Activated T-helper 1 cell treated with anti-CD3 and anti-CD28 coated beads, Interleukin-12 subunit alpha, Interleukin-12 subunit beta, Interleukin-2, Interleukin-4 antibody, amounts not matched to agents 30 ng/mL and 10 ng/mL and 1 ng/mL, durations not matched to agents 14 hours and 24 hours and 36 hours (primary cell): ENCODE measurements at regions not wholly inside any gene's neighbourhood (a gene's known extent, or its start where the extent isn't known, plus 50 kb on each side); places are given as distances from the start of the nearest gene placed in this dataset.
"Not testable (repeated sequence)": the region's sequence is repeated elsewhere in the genome, so short reads cannot be mapped to it uniquely, and the experiment has no call there.

Experiments
- DNase-seq: peaks from one replicate; pipeline ENCODE4 v3.0.0; 2021; ENCODE audit warnings: low spot score
- H3K27ac Mint-ChIP-seq: one replicate; pipeline ENCODE4 v1.8.0; 2021; ENCODE audit warnings: mild to moderate bottlenecking, mixed read lengths
- H3K27me3 Mint-ChIP-seq: one replicate; pipeline ENCODE4 v1.8.0; 2022; ENCODE audit warnings: mild to moderate bottlenecking, moderate library complexity, mixed read lengths; ENCODE audit not compliant: insufficient read depth
- H3K36me3 Mint-ChIP-seq: one replicate; pipeline ENCODE4 v1.8.0; 2021; ENCODE audit warnings: low read depth, mixed read lengths
- H3K4me1 Mint-ChIP-seq: one replicate; pipeline ENCODE4 v1.8.0; 2021; ENCODE audit warnings: low read depth, mixed read lengths
- H3K4me3 Mint-ChIP-seq: one replicate; pipeline ENCODE4 v1.8.0; 2021; ENCODE audit warnings: mild to moderate bottlenecking, moderate library complexity, mixed read lengths
- H3K9me3 Mint-ChIP-seq: one replicate; pipeline ENCODE4 v1.8.0; 2021; ENCODE audit warnings: mixed read lengths
- intact Hi-C: fragments of 100-400 bp; cut with micrococcal nuclease; formaldehyde crosslinking; loops from one replicate; pipeline ENCODE4 v1.15.1; 2024

DNA sequence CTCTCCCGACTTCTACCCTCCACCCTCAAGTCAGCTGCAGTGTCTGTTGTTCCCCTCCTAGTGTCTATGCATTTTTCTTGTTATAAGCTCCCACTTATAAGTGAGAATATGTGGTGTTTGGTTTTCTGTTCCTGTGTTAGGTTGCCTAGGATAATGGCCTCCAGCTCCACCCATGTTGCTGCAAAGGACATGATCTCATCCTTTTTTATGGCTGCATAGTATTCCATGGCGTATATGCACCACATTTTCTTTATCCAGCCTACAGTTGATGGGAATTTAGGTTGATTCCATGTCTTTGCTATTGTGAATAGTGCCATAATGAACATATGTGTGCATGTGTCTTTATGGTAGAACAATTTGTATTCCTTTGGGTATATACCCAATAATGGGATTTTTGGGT lies 80.7 kb downstream of the SPTSSA start:
- H3K27ac Mint-ChIP-seq, intact Hi-C loops, H3K9me3 Mint-ChIP-seq, H3K4me1 Mint-ChIP-seq, H3K4me3 Mint-ChIP-seq, H3K27me3 Mint-ChIP-seq, DNase-seq, H3K36me3 Mint-ChIP-seq: not testable (repeated sequence)

DNA sequence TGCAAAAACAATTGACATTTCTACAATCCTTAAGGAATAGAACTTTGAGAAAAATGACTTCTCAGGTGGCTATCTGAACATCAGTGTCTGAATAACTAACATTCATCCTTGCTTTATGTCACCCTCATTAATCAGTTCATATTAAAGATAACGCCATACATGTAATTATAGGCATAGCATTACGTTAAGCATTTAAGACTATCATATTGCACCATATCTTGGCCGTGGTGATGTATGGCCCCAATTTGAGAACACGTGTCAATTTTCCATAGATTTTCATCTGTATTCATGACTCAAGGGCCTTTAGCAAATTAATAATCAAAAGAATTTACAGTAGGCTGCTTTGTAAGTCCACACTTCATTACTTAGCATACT lies 81.6 kb downstream of the SPTSSA start:
- no peaks in the 10 kb centered on the region for H3K4me1 Mint-ChIP-seq
- no peak overlapping the region for H3K27ac Mint-ChIP-seq
- H3K4me3 Mint-ChIP-seq, result no peak overlapping the region
- H3K27me3 Mint-ChIP-seq, result no peaks in the 10 kb centered on the region
- DNase-seq, result no peak
- intact Hi-C loops, result no loop called here
- no peaks in the 10 kb centered on the region for H3K9me3 Mint-ChIP-seq
- no peaks in the 10 kb centered on the region for H3K36me3 Mint-ChIP-seq

DNA sequence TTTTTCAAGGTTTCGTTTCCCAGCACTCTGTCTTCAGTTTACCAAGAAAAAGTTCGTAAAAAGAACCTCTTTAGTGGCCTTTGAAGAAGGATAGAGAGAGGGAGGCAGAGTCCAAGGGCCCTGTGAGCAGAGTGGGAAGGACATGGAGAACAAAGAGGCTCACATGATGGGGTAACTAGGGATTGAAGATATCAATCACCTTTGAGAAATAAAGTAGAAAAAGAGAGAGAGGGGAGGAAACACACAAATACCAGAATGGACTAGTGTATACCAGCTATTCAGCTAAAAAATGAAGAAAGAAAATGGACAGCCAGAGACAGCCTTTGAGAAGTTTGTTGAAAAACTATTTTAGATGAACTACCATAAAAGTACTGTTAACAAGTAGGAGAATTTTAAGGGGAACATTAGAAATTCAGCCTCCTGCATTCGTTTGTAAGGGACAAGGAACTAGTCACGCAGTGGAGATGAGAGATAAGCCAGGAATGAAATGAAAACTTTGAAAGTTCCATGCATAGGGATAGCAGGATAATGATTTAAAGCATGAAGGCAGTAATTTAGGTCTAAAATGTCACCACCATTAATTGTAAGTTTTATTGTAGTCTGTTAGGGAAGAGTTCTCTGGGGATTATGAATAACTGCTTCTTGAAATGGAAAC lies 82.1 kb downstream of the SPTSSA start:
- no peak for DNase-seq
- intact Hi-C loops, result no loop called here
- no peak overlapping the region for H3K4me3 Mint-ChIP-seq
- no peaks in the 10 kb centered on the region for H3K4me1 Mint-ChIP-seq
- H3K27me3 Mint-ChIP-seq, result no peaks in the 10 kb centered on the region
- no peaks in the 10 kb centered on the region for H3K9me3 Mint-ChIP-seq
- H3K27ac Mint-ChIP-seq, result no peak overlapping the region
- no peaks in the 10 kb centered on the region for H3K36me3 Mint-ChIP-seq

DNA sequence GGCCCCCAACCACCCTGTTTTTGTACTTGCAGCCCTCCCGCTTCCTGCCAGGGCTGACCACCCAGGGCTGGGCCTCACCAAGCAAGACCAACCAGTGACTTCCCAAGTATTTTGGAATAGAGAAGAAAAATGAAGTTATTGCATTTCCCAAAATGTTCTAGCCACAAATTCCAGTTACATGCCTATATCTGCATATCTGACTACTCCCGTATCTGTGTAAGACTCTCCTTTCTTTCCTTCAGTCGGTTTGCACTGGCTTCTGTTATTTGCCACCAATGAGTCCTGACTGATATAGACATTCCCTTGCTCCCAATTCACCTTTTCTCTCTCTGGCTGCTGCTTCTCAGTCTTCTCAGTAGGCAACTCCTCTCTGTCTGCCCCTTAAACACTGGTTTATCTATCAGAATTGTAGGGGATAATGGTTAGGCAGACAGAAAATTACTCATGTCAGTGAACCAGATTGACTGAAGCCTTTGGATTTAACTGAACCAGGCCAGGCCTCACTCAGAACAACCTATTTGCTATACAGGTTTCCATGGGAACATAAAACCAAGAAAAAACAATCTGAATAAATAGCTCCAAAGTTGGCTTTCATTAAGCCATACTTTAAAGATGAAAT lies 85.3 kb downstream of the SPTSSA start:
- H3K9me3 Mint-ChIP-seq, result no peaks in the 10 kb centered on the region
- no peaks in the 10 kb centered on the region for H3K4me1 Mint-ChIP-seq
- intact Hi-C loops, result no loop called here
- no peaks in the 10 kb centered on the region for H3K27me3 Mint-ChIP-seq
- no peak overlapping the region for H3K4me3 Mint-ChIP-seq
- DNase-seq, result no peak
- no peak overlapping the region for H3K27ac Mint-ChIP-seq
- no peaks in the 10 kb centered on the region for H3K36me3 Mint-ChIP-seq

DNA sequence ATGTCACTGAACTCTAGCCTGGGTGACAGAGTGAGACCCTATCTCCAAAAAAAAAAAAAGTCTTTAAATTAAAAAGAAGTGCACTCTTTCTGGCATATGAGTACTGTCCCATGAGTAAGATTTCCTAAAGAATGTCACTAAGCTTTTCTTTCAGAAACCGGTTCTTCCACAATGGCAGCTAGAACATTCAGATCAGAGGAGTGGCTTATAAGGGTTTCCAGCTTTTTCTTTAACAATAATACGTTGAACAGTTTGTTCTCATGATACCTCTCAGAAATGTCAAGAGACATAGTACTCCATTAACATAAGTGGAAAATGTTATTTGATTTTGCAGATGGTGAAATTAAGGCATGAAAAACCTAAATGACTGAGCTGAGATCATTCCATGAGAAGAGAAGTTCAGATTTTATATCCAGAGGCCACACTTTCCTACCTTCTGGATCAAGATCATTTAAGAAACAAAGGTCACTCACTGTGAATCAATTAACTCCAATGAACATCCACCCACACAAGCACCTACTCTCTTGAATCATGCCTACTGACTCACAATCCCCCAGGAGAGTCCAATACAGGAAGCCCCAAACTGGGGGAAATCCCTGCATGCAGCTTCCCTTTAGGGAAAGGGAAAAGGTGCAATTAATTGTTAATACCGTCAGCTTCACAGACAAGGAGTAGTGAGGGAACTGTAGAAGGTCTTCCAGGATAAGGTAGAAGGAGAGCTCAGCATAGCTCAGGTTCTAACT lies 86.9 kb downstream of the SPTSSA start:
- Mint-ChIP-seq H3K9me3 (no peaks in the 10 kb centered on the region), H3K4me3 (no peak overlapping the region), H3K36me3 (no peaks in the 10 kb centered on the region), H3K27ac (no peak overlapping the region), H3K4me1 (no peaks in the 10 kb centered on the region), H3K27me3 (no peaks in the 10 kb centered on the region)
- intact Hi-C loops, result no loop called here
- no peak for DNase-seq

DNA sequence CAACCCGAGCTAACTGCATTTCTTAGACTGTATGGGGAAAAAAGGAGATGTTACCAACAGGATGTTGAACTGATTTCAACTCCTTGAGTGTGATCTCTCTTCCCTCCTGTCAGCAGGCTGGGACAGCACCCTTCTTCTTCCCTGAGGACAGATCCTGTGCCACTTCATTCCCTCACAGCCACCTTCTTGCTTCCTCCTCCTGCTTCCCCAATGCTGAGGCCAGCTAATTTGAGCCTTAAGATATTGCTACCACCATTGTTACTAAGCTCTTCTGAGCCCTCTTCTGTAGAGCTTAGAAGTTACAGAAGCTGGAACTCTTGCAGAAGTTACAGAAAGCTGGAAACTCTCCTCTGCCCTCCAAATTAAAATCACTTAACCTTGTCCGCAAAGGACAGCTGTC lies 88.8 kb downstream of the SPTSSA start:
- no peaks in the 10 kb centered on the region for H3K9me3 Mint-ChIP-seq
- no peak overlapping the region for H3K27ac Mint-ChIP-seq
- H3K4me1 Mint-ChIP-seq, result no peaks in the 10 kb centered on the region
- intact Hi-C loops, result no loop called here
- no peaks in the 10 kb centered on the region for H3K36me3 Mint-ChIP-seq
- no peak for DNase-seq
- H3K4me3 Mint-ChIP-seq, result no peak overlapping the region
- no peaks in the 10 kb centered on the region for H3K27me3 Mint-ChIP-seq

DNA sequence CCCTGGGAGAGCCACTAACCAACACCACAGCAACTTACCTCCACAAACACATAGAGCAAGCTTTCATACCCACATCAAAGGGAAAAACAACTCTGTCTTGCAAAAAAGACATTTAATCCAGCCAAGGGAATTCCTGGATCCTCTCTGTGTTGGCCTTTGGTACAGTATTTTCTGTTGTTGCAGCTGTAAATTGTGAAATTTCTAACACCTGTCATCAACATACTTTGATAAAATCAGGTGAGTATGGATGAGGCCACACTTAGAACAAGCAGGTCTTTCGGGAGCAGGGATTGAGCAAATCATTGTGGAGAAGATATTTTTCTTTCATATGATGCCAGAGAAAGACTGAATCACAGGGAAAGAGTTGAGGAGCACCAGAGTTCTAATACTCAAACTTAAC lies 89.3 kb downstream of the SPTSSA start:
- Mint-ChIP-seq H3K27ac (no peak overlapping the region), H3K4me3 (no peak overlapping the region), H3K4me1 (no peaks in the 10 kb centered on the region), H3K27me3 (no peaks in the 10 kb centered on the region), H3K36me3 (no peaks in the 10 kb centered on the region), H3K9me3 (no peaks in the 10 kb centered on the region)
- intact Hi-C loops, result no loop called here
- no peak for DNase-seq

DNA sequence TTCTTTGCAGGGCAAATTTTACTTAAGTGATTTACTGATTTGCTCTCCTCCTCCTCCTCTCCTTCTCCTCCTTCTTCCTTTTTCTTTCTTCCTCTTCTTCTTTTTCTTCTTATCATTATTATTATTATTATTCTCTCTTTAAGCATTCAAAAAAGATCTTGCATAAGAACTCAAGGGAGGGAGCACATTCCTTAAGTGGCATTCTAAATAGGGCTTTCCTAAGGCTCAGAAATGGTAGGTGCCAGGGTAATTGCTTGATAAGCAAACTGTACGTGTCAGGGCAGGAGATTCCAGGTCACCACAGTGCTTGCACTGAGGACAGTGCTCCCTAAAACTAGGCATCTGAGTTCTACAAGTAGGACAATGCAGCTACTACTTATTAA lies 92.4 kb downstream of the SPTSSA start:
- Mint-ChIP-seq H3K9me3 (no peaks in the 10 kb centered on the region), H3K27ac (no peak overlapping the region), H3K4me1 (no peaks in the 10 kb centered on the region), H3K36me3 (no peaks in the 10 kb centered on the region), H3K4me3 (no peak overlapping the region), H3K27me3 (no peaks in the 10 kb centered on the region)
- intact Hi-C loops, result no loop called here
- DNase-seq, result no peak

DNA sequence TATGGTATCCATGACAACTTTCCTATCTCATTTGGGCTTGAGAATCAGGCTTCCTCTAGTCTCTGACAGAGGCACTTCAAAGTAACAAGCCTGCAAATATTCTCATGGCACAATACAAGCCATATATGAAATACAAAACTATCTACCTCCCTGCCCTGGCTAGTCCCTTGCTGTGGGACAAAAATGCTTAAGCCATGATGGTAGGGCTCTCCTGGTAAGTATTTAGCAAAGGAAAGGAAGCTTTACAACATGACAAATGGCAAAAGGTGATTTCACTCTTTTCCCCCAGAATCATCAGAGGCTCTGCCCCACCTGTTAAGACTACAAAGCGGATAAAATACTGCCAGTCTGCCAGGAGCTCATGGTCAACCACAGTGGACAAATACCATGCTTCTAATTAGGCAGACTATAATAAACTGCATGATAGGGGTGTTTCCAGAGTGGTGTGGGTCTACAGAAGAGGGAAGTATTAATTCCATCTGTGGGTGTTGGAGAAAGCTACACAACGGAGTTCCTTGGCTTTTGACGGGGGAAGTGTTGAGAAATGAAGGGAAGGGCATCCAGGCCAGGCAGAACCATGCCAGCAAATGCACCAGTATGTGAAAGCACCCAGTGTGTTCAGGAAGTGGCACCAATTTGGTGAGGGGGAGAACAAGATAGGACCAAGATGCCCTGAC lies 92.9 kb downstream of the SPTSSA start:
- no peaks in the 10 kb centered on the region for H3K4me1 Mint-ChIP-seq
- H3K36me3 Mint-ChIP-seq, result no peaks in the 10 kb centered on the region
- no peak overlapping the region for H3K4me3 Mint-ChIP-seq
- no peaks in the 10 kb centered on the region for H3K27me3 Mint-ChIP-seq
- H3K27ac Mint-ChIP-seq, result no peak overlapping the region
- H3K9me3 Mint-ChIP-seq, result no peaks in the 10 kb centered on the region
- no peak for DNase-seq
- intact Hi-C loops, result no loop called here

DNA sequence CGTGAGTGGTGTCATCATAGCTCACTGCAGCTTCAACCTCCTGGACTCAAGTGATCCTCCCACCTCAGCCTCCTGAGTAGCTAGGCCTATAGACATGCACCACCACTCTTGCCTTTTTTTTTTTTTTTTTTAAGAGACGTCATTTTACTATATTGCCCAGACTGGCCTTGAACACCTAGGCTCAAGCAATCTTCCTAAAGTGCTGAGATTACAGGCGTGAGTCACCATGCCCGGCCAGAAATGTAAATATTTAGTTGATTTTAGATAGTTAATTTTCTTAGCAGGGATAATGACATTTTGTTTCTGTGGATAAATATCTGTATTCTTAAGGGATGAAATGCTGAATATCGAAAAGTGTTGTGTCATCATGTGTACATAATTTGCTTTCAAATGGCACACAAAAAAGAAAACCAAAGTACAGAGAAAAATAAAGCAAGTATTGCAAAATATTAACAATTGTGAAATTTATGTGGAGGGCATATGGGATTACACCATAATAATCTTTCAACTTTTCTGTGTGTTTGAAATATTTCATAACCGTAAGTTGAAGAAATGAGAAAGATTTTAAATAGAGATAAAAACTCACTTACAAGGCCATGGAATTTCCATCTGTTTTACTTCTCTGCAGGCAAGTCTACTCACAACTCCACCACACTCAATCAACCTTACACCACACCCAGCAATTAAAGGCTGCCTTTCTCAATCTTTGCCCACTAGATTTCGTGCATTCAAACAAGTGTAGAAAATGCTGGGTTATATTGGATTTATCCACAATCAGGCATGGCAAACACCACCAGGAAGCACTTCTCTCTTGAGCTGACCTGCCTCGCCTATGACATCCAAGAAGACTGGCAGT lies 93.7 kb downstream of the SPTSSA start:
- Mint-ChIP-seq H3K4me1 (no peaks in the 10 kb centered on the region), H3K36me3 (no peaks in the 10 kb centered on the region), H3K4me3 (no peak overlapping the region), H3K27me3 (peaks cover 2% of the 10 kb centered on the region), H3K9me3 (no peaks in the 10 kb centered on the region), H3K27ac (no peak overlapping the region)
- intact Hi-C loops, result no loop called here
- no peak for DNase-seq

DNA sequence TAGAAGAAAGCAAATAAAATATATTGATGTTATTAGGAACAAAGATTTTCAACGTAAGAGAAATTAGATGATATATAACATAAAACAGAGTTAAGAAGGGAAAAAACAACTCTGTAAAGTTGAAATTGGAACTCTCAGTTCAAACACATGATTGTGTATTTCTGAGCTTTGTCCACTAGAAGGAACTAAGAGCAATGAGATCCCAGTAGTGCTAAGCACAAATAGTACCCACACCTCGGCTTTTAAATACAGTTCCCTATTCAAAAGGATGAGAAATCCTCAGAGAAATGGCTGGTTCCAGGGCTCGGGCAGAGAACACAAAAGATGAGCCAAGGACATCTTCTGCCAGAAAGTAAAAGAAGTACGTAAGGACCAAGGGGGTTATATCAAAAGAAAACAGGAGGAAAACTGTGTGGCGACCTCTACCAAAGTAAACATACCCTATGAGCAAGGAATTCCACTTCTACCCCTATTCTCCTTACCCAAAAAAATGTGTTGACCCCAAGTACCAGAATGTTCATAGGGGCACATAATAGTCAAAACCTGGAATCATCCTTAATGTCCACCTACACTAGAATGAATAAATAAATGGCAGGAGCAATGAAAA lies 96.6 kb downstream of the SPTSSA start:
- DNase-seq, result no peak
- Mint-ChIP-seq H3K36me3 (no peaks in the 10 kb centered on the region), H3K27ac (no peak overlapping the region), H3K4me1 (no peaks in the 10 kb centered on the region), H3K4me3 (no peak overlapping the region), H3K27me3 (peaks cover 2% of the 10 kb centered on the region), H3K9me3 (no peaks in the 10 kb centered on the region)
- intact Hi-C loops, result no loop called here

DNA sequence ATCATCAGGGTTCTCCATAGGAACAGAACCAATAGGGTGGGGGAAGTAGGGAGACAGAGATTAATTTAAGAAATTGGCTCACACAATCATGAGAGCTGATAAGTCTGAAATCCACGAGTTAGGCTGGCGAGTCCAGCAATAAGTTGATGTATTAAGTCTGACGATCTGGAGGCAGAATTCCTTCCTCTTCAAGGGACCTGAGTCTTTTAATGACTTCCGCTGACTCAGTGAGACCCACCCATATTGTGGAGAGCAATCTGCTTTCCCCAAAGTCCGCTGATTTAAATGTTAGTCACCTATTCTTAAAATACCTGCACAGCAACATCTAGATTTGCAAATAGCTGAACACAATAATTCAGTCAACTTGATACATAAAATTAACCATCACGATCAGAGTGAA lies 97.8 kb downstream of the SPTSSA start:
- intact Hi-C loops, result no loop called here
- H3K4me1 Mint-ChIP-seq, result no peaks in the 10 kb centered on the region
- H3K36me3 Mint-ChIP-seq, result no peaks in the 10 kb centered on the region
- H3K9me3 Mint-ChIP-seq, result no peaks in the 10 kb centered on the region
- DNase-seq, result no peak
- no peak overlapping the region for H3K4me3 Mint-ChIP-seq
- H3K27me3 Mint-ChIP-seq, result peaks cover 3% of the 10 kb centered on the region
- no peak overlapping the region for H3K27ac Mint-ChIP-seq
